ENCODE measurements at regions not wholly inside any gene's neighbourhood (a gene's known extent, or its start where the extent isn't known, plus 50 kb on each side); places are given as distances from the start of the nearest gene placed in this dataset.

- H3K4me3 Mint-ChIP-seq: no peak overlapping the region
- POLR2A ChIA-PET: no interaction called here
- no peak for TF ChIP-seq SP1 (CRISPR knock-in tag; conservative IDR thresholded peaks at IDR 0.05)
- TF ChIP-seq NFE2L1 (CRISPR knock-in tag; IDR thresholded peaks at IDR 0.05): no peak
- no peak for TF ChIP-seq ATF3 (CRISPR knock-in tag; conservative IDR thresholded peaks at IDR 0.05)
- no peak for TF ChIP-seq TEAD4 (CRISPR knock-in tag; IDR thresholded peaks at IDR 0.05)
- no peak for TF ChIP-seq FOXP4 (CRISPR knock-in tag; IDR thresholded peaks at IDR 0.05)
- no peak for TF ChIP-seq ZNF219 (CRISPR knock-in tag; IDR thresholded peaks at IDR 0.05; ENCODE audit: borderline replicate concordance)
- no peak for TF ChIP-seq ZNF532 (CRISPR knock-in tag; IDR thresholded peaks at IDR 0.05; ENCODE audit: borderline replicate concordance)
- no peak for TF ChIP-seq CREM (CRISPR knock-in tag; IDR thresholded peaks at IDR 0.05)
- TF ChIP-seq ZNF138 (CRISPR knock-in tag; conservative IDR thresholded peaks at IDR 0.05): no peak
- TF ChIP-seq FOXP1 (CRISPR knock-in tag; IDR thresholded peaks at IDR 0.05; ENCODE audit: borderline replicate concordance): no peak
- TF ChIP-seq FOXJ3 (CRISPR knock-in tag; IDR thresholded peaks at IDR 0.05; ENCODE audit: borderline replicate concordance): no peak
- no peak for TF ChIP-seq ZNF232 (CRISPR knock-in tag; IDR thresholded peaks at IDR 0.05)
- TF ChIP-seq, protein P1, sequence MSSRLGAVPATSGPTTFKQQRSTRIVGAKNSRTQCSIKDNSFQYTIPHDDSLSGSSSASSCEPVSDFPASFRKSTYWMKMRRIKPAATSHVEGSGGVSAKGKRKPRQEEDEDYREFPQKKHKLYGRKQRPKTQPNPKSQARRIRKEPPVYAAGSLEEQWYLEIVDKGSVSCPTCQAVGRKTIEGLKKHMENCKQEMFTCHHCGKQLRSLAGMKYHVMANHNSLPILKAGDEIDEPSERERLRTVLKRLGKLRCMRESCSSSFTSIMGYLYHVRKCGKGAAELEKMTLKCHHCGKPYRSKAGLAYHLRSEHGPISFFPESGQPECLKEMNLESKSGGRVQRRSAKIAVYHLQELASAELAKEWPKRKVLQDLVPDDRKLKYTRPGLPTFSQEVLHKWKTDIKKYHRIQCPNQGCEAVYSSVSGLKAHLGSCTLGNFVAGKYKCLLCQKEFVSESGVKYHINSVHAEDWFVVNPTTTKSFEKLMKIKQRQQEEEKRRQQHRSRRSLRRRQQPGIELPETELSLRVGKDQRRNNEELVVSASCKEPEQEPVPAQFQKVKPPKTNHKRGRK (CRISPR knock-in tag; IDR thresholded peaks at IDR 0.05; ENCODE audit: borderline replicate concordance): no peak
- TF ChIP-seq ZNF423 (CRISPR knock-in tag; IDR thresholded peaks at IDR 0.05): no peak
- TF ChIP-seq FOXK1 (CRISPR knock-in tag; IDR thresholded peaks at IDR 0.05): no peak
- TF ChIP-seq TCF7 (CRISPR knock-in tag; IDR thresholded peaks at IDR 0.05; ENCODE audit: low read depth): no peak
- TF ChIP-seq ZBTB43 (CRISPR knock-in tag; IDR thresholded peaks at IDR 0.05): no peak
- DNase-seq (ENCODE audit: low spot score) (no peak), ATAC-seq (no peak)
- CTCF ChIA-PET: no interaction called here
- no peak overlapping the region for H3K27ac Mint-ChIP-seq
- no peaks in the 10 kb centered on the region for H3K36me3 Mint-ChIP-seq
- H3K27me3 Mint-ChIP-seq (ENCODE audit: low read depth): no peaks in the 10 kb centered on the region
- peaks cover 20% of the 10 kb centered on the region for H3K4me1 Mint-ChIP-seq
- H3K9me3 Mint-ChIP-seq: no peaks in the 10 kb centered on the region
Measured at GRCh38 chr9:12629067-12629466, 64.1 kb upstream of the TYRP1 start.

GRCh38 chr9:12631866-12632265 is 61.3 kb upstream of the TYRP1 start:
- DNase-seq (ENCODE audit: low spot score): no peak
- no peak for ATAC-seq
- CTCF ChIA-PET: no interaction called here
- Mint-ChIP-seq H3K4me1 (peaks cover 20% of the 10 kb centered on the region), H3K4me3 (no peak overlapping the region), H3K27me3 (ENCODE audit: low read depth) (no peaks in the 10 kb centered on the region), H3K27ac (no peak overlapping the region), H3K36me3 (no peaks in the 10 kb centered on the region), H3K9me3 (no peaks in the 10 kb centered on the region)
- POLR2A ChIA-PET: no interaction called here
- no peak for TF ChIP-seq NR1H2 (CRISPR knock-in tag; IDR thresholded peaks at IDR 0.05)
- TF ChIP-seq PRDM15 (CRISPR knock-in tag; IDR thresholded peaks at IDR 0.05): no peak
- TF ChIP-seq ZNF121 (CRISPR knock-in tag; IDR thresholded peaks at IDR 0.05): no peak
- no peak for TF ChIP-seq ELF4 (CRISPR knock-in tag; IDR thresholded peaks at IDR 0.05; ENCODE audit: low read depth)
- no peak for TF ChIP-seq E2F5 (CRISPR knock-in tag; IDR thresholded peaks at IDR 0.05)
- no peak for TF ChIP-seq SOX15 (CRISPR knock-in tag; IDR thresholded peaks at IDR 0.05)
